A549 (cell line): ENCODE measurements at regions not wholly inside any gene's neighbourhood (a gene's known extent, or its start where the extent isn't known, plus 50 kb on each side); places are given as distances from the start of the nearest gene placed in this dataset.

Experiments
- ATAC-seq, 2 experiments: fragments of 200-7000 bp in 1 of 2; fragments of >200 bp in 1 of 2; cut with Nextera tagmentation in 1 of 2; cut with Tn5 transposase in 1 of 2; 3 replicates each; pipeline versions ENCODE4 v1.8.0 to v1.9.1; 2018 to 2020; ENCODE audit warnings: mild to moderate bottlenecking in 1 of 2, moderate library complexity in 1 of 2
- CTCF ChIA-PET: fragments of 300-600 bp; sonication (Branson Sonifier 250); formaldehyde crosslinking; extraction: SDS; loops from one replicate; lab custom pipeline; 2021; ENCODE audit warnings: antibody characterized with exemption, inconsistent platforms; lab: Yijun Ruan, JAX
- POLR2A ChIA-PET: fragments of 350-600 bp; formaldehyde crosslinking; extraction: SDS; loops from one replicate; lab custom pipeline; 2021; ENCODE audit warnings: antibody characterized with exemption, inconsistent platforms; lab: Yijun Ruan, JAX
- DNase-seq, 2 experiments: peaks; one replicate each; pipeline versions ENCODE4 v3.0.0 to v3.0.0-alpha.2; 2011 to 2016; ENCODE audit warnings: low read depth in 1 of 2, low spot score in 1 of 2
- FAIRE-seq: peaks from 2 replicates; lab custom pipeline; 2011; peaks lifted over from hg19 to GRCh38; lab: Jason Lieb, UNC
- H3K27ac ChIP-seq, 2 experiments: fragments of >200 bp; sonication (Bioruptor Twin); formaldehyde crosslinking; 3 replicates each; pipeline ENCODE4 v1.5.1; 2016 to 2017
- H3K4me1 ChIP-seq: fragments of >200 bp; sonication (Bioruptor Twin); formaldehyde crosslinking; 3 replicates; pipeline ENCODE4 v1.6.1; 2016
- H3K4me2 ChIP-seq: fragments of >200 bp; sonication (Bioruptor Twin); formaldehyde crosslinking; 3 replicates; pipeline ENCODE4 v1.6.1; 2016
- H3K4me3 ChIP-seq: fragments of >200 bp; sonication (Bioruptor Twin); formaldehyde crosslinking; 3 replicates; pipeline ENCODE4 v1.5.1; 2016
- H3K9me3 ChIP-seq: fragments of >200 bp; sonication (Bioruptor Twin); formaldehyde crosslinking; 3 replicates; pipeline ENCODE4 v1.6.1; 2016
- CBX2 ChIP-seq: fragments of 200-600 bp; sonication (generic); IDR thresholded peaks from 2 replicates; pipeline ENCODE4 v1.6.1; 2016; ENCODE audit warnings: low read depth, mild to moderate bottlenecking, borderline replicate concordance
- CTCF ChIP-seq: fragments of >200 bp; sonication (Bioruptor Twin); formaldehyde crosslinking; IDR thresholded peaks from 3 replicates; pipeline ENCODE4 v1.5.1; 2016
- EHF ChIP-seq: fragments of 250-450 bp; sonication (Bioruptor Pico); IDR thresholded peaks from 2 replicates; pipeline ENCODE4 v1.5.0; 2020; ENCODE audit warnings: mild to moderate bottlenecking
- ESRRA ChIP-seq: fragments of 150-350 bp; IDR thresholded peaks from 2 replicates; pipeline ENCODE4 v1.6.1; 2014; ENCODE audit warnings: mild to moderate bottlenecking, low read length, borderline replicate concordance
- HEYL ChIP-seq: fragments of 250-450 bp; sonication (Bioruptor Pico); IDR thresholded peaks from 2 replicates; pipeline ENCODE4 v1.8.0; 2021; ENCODE audit warnings: mild to moderate bottlenecking, moderate library complexity
- HOXB13 ChIP-seq: fragments of 250-450 bp; sonication (Bioruptor Pico); IDR thresholded peaks from 2 replicates; pipeline ENCODE4 v1.5.0; 2020; ENCODE audit warnings: low read depth, mild to moderate bottlenecking, moderate library complexity
- KDM1A ChIP-seq: fragments of 200-600 bp; sonication (generic); IDR thresholded peaks from 2 replicates; pipeline ENCODE4 v1.6.1; 2016; ENCODE audit warnings: low read depth, mild to moderate bottlenecking
- MAFK ChIP-seq: fragments of 450-650 bp; IDR thresholded peaks from 2 replicates; pipeline ENCODE4 v1.6.1; 2014; ENCODE audit not compliant: partially characterized antibody
- PBX3 ChIP-seq: IDR thresholded peaks from 2 replicates; pipeline ENCODE4 v1.6.1; 2012
- POLR2A ChIP-seq: IDR thresholded peaks from 2 replicates; pipeline ENCODE4 v1.6.1; 2012; ENCODE audit warnings: mild to moderate bottlenecking, low read length
- RAD21 ChIP-seq, 2 experiments: fragments of >200 bp in 1 of 2; sonication (Bioruptor Twin) in 1 of 2; formaldehyde crosslinking in 1 of 2; IDR thresholded peaks in 1 of 2; conservative IDR thresholded peaks in 1 of 2; 2 replicates in 1 of 2; 3 replicates in 1 of 2; pipeline ENCODE4 v1.6.1; 2012 to 2018; ENCODE audit warnings: inconsistent platforms in 1 of 2
- RARB ChIP-seq: fragments of 250-450 bp; sonication (Bioruptor Pico); IDR thresholded peaks from 2 replicates; pipeline ENCODE4 v1.8.0; 2021; ENCODE audit warnings: mild to moderate bottlenecking, moderate library complexity
- RCOR1 ChIP-seq: fragments of 150-350 bp; IDR thresholded peaks from 2 replicates; pipeline ENCODE4 v1.6.1; 2014; ENCODE audit warnings: antibody characterized with exemption, low read length, low read depth
- REST ChIP-seq: fragments of 200-600 bp; sonication (generic); IDR thresholded peaks from 2 replicates; pipeline ENCODE4 v1.6.1; 2016; ENCODE audit warnings: antibody characterized with exemption, mild to moderate bottlenecking, moderate library complexity
- RFX5 ChIP-seq: fragments of 450-650 bp; IDR thresholded peaks from 2 replicates; pipeline ENCODE4 v1.7.1; 2014; ENCODE audit warnings: antibody characterized with exemption, mild to moderate bottlenecking, moderate library complexity
- TP53 ChIP-seq: fragments of 250-450 bp; sonication (Bioruptor Pico); IDR thresholded peaks from 2 replicates; pipeline ENCODE4 v1.5.0; 2021; ENCODE audit warnings: mild to moderate bottlenecking, moderate library complexity
- USF2 ChIP-seq: fragments of 450-650 bp; IDR thresholded peaks from 2 replicates; pipeline ENCODE4 v1.6.1; 2014; ENCODE audit warnings: antibody characterized with exemption
- ZC3H11A ChIP-seq: fragments of 450-650 bp; IDR thresholded peaks from 2 replicates; pipeline ENCODE4 v1.6.1; 2014; ENCODE audit warnings: antibody characterized with exemption, mild to moderate bottlenecking
- WGBS: methylation state at CpG from one replicate; pipeline ENCODE4 v1.1.6; 2017; ENCODE audit errors: missing lambda C conversion rate; 5-methylcytosine and 5-hydroxymethylcytosine counted together

- DNase-seq (no peak), FAIRE-seq (no peak), ATAC-seq (no peak)
- no peak overlapping the region for H3K4me3 ChIP-seq
- ChIA-PET POLR2A (no interaction called here), CTCF (interaction anchor here (1.2 to 2.6 kb wide), 2 partner anchors 10 to 44 kb away, joined by 3 to 18 read pairs; no protein-coding TSS in a partner anchor)
- no peaks in the 10 kb centered on the region for H3K9me3 ChIP-seq
- no peak overlapping the region for H3K27ac ChIP-seq
- no peak for TF ChIP-seq PBX3
- no peak for TF ChIP-seq RCOR1
- TF ChIP-seq MAFK, result no peak
- WGBS, result 81% methylated on average over 5 of the region's 6 CpGs
- H3K4me1 ChIP-seq, result 0 out of 3 replicates have a peak, but pooled peaks cover 4% of the 10 kb centered on the region
- H3K4me2 ChIP-seq, result no peak overlapping the region
Observed at GRCh38 chr14:65834812-65835211, 422.3 kb downstream of the FUT8 start.

GRCh38 chr14:65835501-65835900 is 423.0 kb downstream of the FUT8 start:
- CTCF ChIA-PET, result interaction anchor here (0.7 kb wide), 1 partner anchor 11 kb away, joined by 3 read pairs; no protein-coding TSS in a partner anchor
- 75% methylated on average over 4 of the region's 4 CpGs for WGBS

More at GRCh38 chr14:65835501-65835900, 423.0 kb downstream of the FUT8 start:
- TF ChIP-seq KDM1A (no peak), REST (no peak), MAFK (no peak), CTCF (no peak), ZC3H11A (no peak), RARB (no peak), TP53 (CRISPR knock-in tag) (no peak), EHF (no peak), ESRRA (no peak), HOXB13 (no peak), RFX5 (no peak), CBX2 (no peak), USF2 (no peak), POLR2A (no peak), RAD21 (conservative IDR thresholded peaks at IDR 0.05 in 1 of 2, IDR thresholded peaks at IDR 0.05 in 1 of 2) (no peak), HEYL (CRISPR knock-in tag) (no peak)
- H3K4me3 ChIP-seq, result no peak overlapping the region
- ATAC-seq (no peak), DNase-seq (no peak), FAIRE-seq (no peak)
- no peak overlapping the region for H3K4me2 ChIP-seq
- H3K4me1 ChIP-seq, result 0 out of 3 replicates have a peak, but pooled peaks cover 4% of the 10 kb centered on the region
- H3K27ac ChIP-seq, result no peak overlapping the region
- H3K9me3 ChIP-seq, result no peaks in the 10 kb centered on the region
- POLR2A ChIA-PET, result no interaction called here
